ENCODE measurements at regions not wholly inside any gene's neighbourhood (a gene's known extent, or its start where the extent isn't known, plus 50 kb on each side); places are given as distances from the start of the nearest gene placed in this dataset.

DNA sequence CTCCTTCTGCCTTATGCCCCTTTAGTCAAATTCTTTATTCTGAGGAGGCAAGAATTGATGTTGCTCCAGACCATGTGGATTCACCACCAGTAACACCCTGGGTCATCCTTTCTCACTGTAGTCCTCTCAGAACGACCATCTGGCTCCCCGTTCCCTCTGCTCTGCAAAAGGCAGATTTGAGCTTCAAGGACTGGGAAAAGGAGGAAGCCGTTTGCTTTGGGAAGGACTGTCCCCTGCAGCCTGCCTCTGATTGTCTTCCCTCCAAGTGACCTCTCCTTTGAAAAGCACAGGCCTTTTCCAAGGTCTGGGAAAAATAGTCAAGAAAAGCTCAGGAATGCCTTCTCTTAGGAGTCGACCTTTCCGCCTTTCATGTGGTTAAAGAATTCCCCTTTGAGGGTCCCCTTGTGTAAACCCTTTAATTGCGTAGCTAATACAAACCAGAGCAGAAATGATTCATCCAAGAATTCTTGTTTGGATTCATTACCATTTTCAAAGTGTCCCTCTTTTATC, 130.1 kb upstream of the COPS8 start:
- no peak for TF ChIP-seq ZFX (IDR thresholded peaks at IDR 0.05; ENCODE audit: borderline replicate concordance)
- TF ChIP-seq, protein P1, sequence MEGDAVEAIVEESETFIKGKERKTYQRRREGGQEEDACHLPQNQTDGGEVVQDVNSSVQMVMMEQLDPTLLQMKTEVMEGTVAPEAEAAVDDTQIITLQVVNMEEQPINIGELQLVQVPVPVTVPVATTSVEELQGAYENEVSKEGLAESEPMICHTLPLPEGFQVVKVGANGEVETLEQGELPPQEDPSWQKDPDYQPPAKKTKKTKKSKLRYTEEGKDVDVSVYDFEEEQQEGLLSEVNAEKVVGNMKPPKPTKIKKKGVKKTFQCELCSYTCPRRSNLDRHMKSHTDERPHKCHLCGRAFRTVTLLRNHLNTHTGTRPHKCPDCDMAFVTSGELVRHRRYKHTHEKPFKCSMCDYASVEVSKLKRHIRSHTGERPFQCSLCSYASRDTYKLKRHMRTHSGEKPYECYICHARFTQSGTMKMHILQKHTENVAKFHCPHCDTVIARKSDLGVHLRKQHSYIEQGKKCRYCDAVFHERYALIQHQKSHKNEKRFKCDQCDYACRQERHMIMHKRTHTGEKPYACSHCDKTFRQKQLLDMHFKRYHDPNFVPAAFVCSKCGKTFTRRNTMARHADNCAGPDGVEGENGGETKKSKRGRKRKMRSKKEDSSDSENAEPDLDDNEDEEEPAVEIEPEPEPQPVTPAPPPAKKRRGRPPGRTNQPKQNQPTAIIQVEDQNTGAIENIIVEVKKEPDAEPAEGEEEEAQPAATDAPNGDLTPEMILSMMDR (IDR thresholded peaks at IDR 0.05), result no peak

Data from 22Rv1 (cell line).